ENCODE measurements at regions not wholly inside any gene's neighbourhood (a gene's known extent, or its start where the extent isn't known, plus 50 kb on each side); places are given as distances from the start of the nearest gene placed in this dataset.

- no peak for TF ChIP-seq CTCF (IDR thresholded peaks at IDR 0.05)
- TF ChIP-seq POLR2A (IDR thresholded peaks at IDR 0.05) = no peak
Observed at GRCh38 chr6:134426623-134427022, 108.7 kb upstream of the SGK1 start.

Data from right lobe of liver (tissue), 4 donors.